PC-3 (cell line): ENCODE measurements at regions not wholly inside any gene's neighbourhood (a gene's known extent, or its start where the extent isn't known, plus 50 kb on each side); places are given as distances from the start of the nearest gene placed in this dataset.

Source experiments
- EZH2phosphoT487 ChIP-seq: fragments of 300-600 bp; sonication (generic); IDR thresholded peaks from 2 replicates; pipeline ENCODE4 v1.6.1; 2018; ENCODE audit warnings: mild to moderate bottlenecking, antibody characterized with exemption, low read length, borderline replicate concordance
- TF ChIP-seq, protein P1 (sequence below): fragments of 300-600 bp; sonication (generic); conservative IDR thresholded peaks from 2 replicates; pipeline ENCODE4 v1.5.1; 2017; ENCODE audit warnings: antibody characterized with exemption, low read depth, mild to moderate bottlenecking, low read length

GRCh38 chr4:177989503-177990201 lies 547.4 kb upstream of the AGA start:
- TF ChIP-seq, protein P1, sequence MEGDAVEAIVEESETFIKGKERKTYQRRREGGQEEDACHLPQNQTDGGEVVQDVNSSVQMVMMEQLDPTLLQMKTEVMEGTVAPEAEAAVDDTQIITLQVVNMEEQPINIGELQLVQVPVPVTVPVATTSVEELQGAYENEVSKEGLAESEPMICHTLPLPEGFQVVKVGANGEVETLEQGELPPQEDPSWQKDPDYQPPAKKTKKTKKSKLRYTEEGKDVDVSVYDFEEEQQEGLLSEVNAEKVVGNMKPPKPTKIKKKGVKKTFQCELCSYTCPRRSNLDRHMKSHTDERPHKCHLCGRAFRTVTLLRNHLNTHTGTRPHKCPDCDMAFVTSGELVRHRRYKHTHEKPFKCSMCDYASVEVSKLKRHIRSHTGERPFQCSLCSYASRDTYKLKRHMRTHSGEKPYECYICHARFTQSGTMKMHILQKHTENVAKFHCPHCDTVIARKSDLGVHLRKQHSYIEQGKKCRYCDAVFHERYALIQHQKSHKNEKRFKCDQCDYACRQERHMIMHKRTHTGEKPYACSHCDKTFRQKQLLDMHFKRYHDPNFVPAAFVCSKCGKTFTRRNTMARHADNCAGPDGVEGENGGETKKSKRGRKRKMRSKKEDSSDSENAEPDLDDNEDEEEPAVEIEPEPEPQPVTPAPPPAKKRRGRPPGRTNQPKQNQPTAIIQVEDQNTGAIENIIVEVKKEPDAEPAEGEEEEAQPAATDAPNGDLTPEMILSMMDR = no peak
- TF ChIP-seq EZH2phosphoT487 = no peak
